Astrocyte (in vitro differentiated cells and primary cell): ENCODE measurements at regions not wholly inside any gene's neighbourhood (a gene's known extent, or its start where the extent isn't known, plus 50 kb on each side); places are given as distances from the start of the nearest gene placed in this dataset.

ENCODE experiments used
- DNase-seq: peaks from one replicate; pipeline ENCODE4 v3.0.0-alpha.2; 2010; ENCODE audit warnings: low read depth
- FAIRE-seq: peaks from 2 replicates; lab custom pipeline; 2011; peaks lifted over from hg19 to GRCh38; lab: Jason Lieb, UNC
- H2AFZ ChIP-seq: 2 replicates; pipeline ENCODE4 v1.6.0; 2012; ENCODE audit warnings: low read depth, low read length, inconsistent platforms
- H3K27ac ChIP-seq: 2 replicates; pipeline ENCODE4 v1.5.1; 2011; ENCODE audit warnings: low read depth, low read length, inconsistent platforms
- H3K27me3 ChIP-seq: 2 replicates; pipeline ENCODE4 v1.6.0; 2011; ENCODE audit warnings: low read length, inconsistent platforms; ENCODE audit not compliant: insufficient read depth
- H3K36me3 ChIP-seq: 2 replicates; pipeline ENCODE4 v1.5.1; 2011; ENCODE audit warnings: low read length, inconsistent platforms; ENCODE audit not compliant: insufficient read depth
- H3K4me1 ChIP-seq: 2 replicates; pipeline ENCODE4 v1.5.1; 2011; ENCODE audit warnings: low read length, inconsistent platforms; ENCODE audit not compliant: insufficient read depth
- H3K4me2 ChIP-seq: 2 replicates; pipeline ENCODE4 v1.6.0; 2012; ENCODE audit warnings: low read length, inconsistent platforms
- H3K4me3 ChIP-seq: 2 replicates; pipeline ENCODE4 v1.5.1; 2011; ENCODE audit warnings: low read depth, mild to moderate bottlenecking, low read length, inconsistent platforms; ENCODE audit not compliant: insufficient read depth
- H3K79me2 ChIP-seq: 2 replicates; pipeline ENCODE4 v1.6.0; 2012; ENCODE audit warnings: mild to moderate bottlenecking, low read length, inconsistent platforms; ENCODE audit not compliant: insufficient read depth
- H3K9ac ChIP-seq: 2 replicates; pipeline ENCODE4 v1.6.0; 2012; ENCODE audit warnings: mild to moderate bottlenecking, low read length, inconsistent platforms
- H3K9me3 ChIP-seq: 2 replicates; pipeline ENCODE4 v1.5.1; 2012; ENCODE audit warnings: low read depth, mild to moderate bottlenecking, low read length, inconsistent platforms; ENCODE audit not compliant: insufficient read depth
- H4K20me1 ChIP-seq: 2 replicates; pipeline ENCODE4 v1.6.0; 2012; ENCODE audit warnings: low read length, inconsistent platforms; ENCODE audit not compliant: insufficient read depth
- H3K27ac Mint-ChIP-seq: one replicate; pipeline ENCODE4 v1.8.0; 2021; ENCODE audit warnings: mild to moderate bottlenecking, mixed read lengths; ENCODE audit not compliant: unreplicated experiment
- H3K27me3 Mint-ChIP-seq: one replicate; pipeline ENCODE4 v1.8.0; 2021; ENCODE audit warnings: low read depth, mixed read lengths; ENCODE audit not compliant: unreplicated experiment
- H3K36me3 Mint-ChIP-seq: one replicate; pipeline ENCODE4 v1.8.0; 2021; ENCODE audit warnings: low read depth, mixed read lengths; ENCODE audit not compliant: unreplicated experiment
- H3K4me1 Mint-ChIP-seq: one replicate; pipeline ENCODE4 v1.8.0; 2021; ENCODE audit warnings: low read depth, mixed read lengths; ENCODE audit not compliant: unreplicated experiment
- H3K4me3 Mint-ChIP-seq: one replicate; pipeline ENCODE4 v1.8.0; 2021; ENCODE audit warnings: mild to moderate bottlenecking, moderate library complexity, mixed read lengths; ENCODE audit not compliant: unreplicated experiment
- H3K9me3 Mint-ChIP-seq: one replicate; pipeline ENCODE4 v1.8.0; 2021; ENCODE audit warnings: mild to moderate bottlenecking, mixed read lengths; ENCODE audit not compliant: unreplicated experiment
- EZH2 ChIP-seq: IDR thresholded peaks from 2 replicates; pipeline ENCODE4 v1.6.1; 2012; ENCODE audit warnings: mild to moderate bottlenecking, low read length, inconsistent platforms; ENCODE audit not compliant: insufficient read depth
- TF ChIP-seq, protein P1 (sequence below): IDR thresholded peaks from 2 replicates; pipeline ENCODE4 v1.5.1; 2011; ENCODE audit warnings: low read depth, mild to moderate bottlenecking, inconsistent platforms, low read length, moderate library complexity; ENCODE audit not compliant: insufficient read depth

DNA sequence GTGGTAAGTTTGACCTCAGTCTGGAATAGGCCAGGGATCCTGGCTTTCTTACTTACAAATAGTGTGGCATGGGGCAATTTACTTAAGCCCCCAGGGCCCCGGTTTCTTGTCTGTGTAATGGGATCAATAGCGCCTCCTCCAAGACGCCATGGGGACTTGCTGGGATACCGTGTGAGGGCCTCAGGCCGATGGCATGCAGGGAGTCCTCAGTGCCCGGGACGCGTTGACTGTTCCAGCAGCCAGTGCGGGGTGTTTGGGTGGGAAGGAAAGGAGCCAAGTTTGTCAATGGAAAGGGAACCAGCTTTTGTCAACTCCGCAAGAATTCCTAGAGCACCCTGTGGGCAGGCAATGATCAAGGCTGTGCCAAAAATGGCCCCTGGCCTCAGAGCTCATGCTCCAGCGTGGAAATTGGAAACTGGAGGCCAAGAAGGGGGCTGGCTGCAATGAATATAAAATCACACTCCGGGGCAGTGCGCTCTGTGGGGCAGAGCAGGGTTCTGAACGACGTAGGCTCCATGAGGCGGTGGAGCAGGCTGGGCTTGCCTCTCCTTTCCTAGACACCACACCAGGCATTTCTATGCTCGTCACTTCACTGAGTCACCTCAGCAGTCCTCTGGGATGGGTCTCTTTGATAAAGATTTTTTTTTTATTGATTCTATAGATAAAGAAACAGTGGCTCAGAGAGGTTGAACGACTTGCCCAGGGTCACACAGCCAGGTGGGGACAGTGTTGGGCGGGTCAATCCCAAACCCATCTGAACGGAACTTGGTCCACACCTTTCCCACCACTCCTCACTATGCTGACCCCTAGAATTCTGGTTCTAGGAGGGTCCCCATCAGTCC lies 56.7 kb upstream of the ASAP2 start:
- H3K9me3 ChIP-seq = no peaks in the 10 kb centered on the region
- no peak for DNase-seq
- H3K4me3 Mint-ChIP-seq = no peak overlapping the region
- H3K27me3 ChIP-seq = no peaks in the 10 kb centered on the region
- no peaks in the 10 kb centered on the region for H3K36me3 Mint-ChIP-seq
- no peak for FAIRE-seq
- peaks cover 9% of the 10 kb centered on the region for H3K4me1 Mint-ChIP-seq
- H3K9ac ChIP-seq = no peak overlapping the region
- H3K9me3 Mint-ChIP-seq = peaks cover 3% of the 10 kb centered on the region
- no peaks in the 10 kb centered on the region for H3K79me2 ChIP-seq
- H3K4me2 ChIP-seq = no peak overlapping the region
- no peaks in the 10 kb centered on the region for H3K36me3 ChIP-seq
- H3K4me3 ChIP-seq = no peak overlapping the region
- H3K27ac Mint-ChIP-seq = no peak overlapping the region
- H3K27me3 Mint-ChIP-seq = peaks cover 20% of the 10 kb centered on the region
- no peaks in the 10 kb centered on the region for H4K20me1 ChIP-seq
- no peak overlapping the region for H3K27ac ChIP-seq
- H2AFZ ChIP-seq = no peak overlapping the region
- H3K4me1 ChIP-seq = peaks cover 3% of the 10 kb centered on the region
- no peak for TF ChIP-seq EZH2
- TF ChIP-seq, protein P1, sequence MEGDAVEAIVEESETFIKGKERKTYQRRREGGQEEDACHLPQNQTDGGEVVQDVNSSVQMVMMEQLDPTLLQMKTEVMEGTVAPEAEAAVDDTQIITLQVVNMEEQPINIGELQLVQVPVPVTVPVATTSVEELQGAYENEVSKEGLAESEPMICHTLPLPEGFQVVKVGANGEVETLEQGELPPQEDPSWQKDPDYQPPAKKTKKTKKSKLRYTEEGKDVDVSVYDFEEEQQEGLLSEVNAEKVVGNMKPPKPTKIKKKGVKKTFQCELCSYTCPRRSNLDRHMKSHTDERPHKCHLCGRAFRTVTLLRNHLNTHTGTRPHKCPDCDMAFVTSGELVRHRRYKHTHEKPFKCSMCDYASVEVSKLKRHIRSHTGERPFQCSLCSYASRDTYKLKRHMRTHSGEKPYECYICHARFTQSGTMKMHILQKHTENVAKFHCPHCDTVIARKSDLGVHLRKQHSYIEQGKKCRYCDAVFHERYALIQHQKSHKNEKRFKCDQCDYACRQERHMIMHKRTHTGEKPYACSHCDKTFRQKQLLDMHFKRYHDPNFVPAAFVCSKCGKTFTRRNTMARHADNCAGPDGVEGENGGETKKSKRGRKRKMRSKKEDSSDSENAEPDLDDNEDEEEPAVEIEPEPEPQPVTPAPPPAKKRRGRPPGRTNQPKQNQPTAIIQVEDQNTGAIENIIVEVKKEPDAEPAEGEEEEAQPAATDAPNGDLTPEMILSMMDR = no peak

- H3K36me3 ChIP-seq = no peaks in the 10 kb centered on the region
- H4K20me1 ChIP-seq = no peaks in the 10 kb centered on the region
Measured at GRCh38 chr2:9149388-9149660, 57.3 kb upstream of the ASAP2 start.

DNA sequence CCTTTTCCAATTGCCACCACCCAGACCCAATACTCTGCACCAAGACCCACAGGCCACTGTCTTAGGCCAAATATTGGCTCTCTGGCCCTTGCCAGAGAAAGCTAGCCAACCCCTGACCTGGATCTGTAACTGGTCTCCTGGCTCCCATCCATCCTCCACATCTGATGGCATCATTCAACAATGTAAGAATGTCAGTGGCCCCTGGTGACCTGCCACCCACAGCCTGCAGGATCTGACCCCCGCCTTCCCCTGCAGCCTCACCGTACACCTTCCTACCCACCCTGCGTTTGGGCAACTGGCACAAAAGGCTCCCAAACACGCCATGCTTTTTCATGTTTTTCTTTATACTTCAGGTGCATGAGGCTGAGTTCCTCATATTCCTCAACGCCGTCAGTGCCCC lies 60.0 kb upstream of the ASAP2 start:
- Histone ChIP-seq H3K36me3 (no peaks in the 10 kb centered on the region), H3K27ac (no peak overlapping the region), H3K79me2 (no peaks in the 10 kb centered on the region), H3K9me3 (no peaks in the 10 kb centered on the region), H3K9ac (no peak overlapping the region), H4K20me1 (no peaks in the 10 kb centered on the region), H3K4me1 (peaks cover 16% of the 10 kb centered on the region), H3K27me3 (no peaks in the 10 kb centered on the region), H3K4me2 (no peak overlapping the region), H2AFZ (no peak overlapping the region), H3K4me3 (no peak overlapping the region)
- Mint-ChIP-seq H3K27me3 (peaks cover 15% of the 10 kb centered on the region), H3K9me3 (peaks cover 3% of the 10 kb centered on the region), H3K4me3 (no peak overlapping the region), H3K27ac (peak overlapping the region; percentile 77), H3K4me1 (peaks cover 14% of the 10 kb centered on the region), H3K36me3 (no peaks in the 10 kb centered on the region)
- FAIRE-seq = no peak
- DNase-seq = no peak
- TF ChIP-seq EZH2 = no peak
- TF ChIP-seq, protein P1 = no peak

More at GRCh38 chr2:9149388-9149660, 57.3 kb upstream of the ASAP2 start:
- Histone ChIP-seq H3K79me2 (no peaks in the 10 kb centered on the region), H3K4me2 (no peak overlapping the region), H3K9ac (no peak overlapping the region), H3K27me3 (no peaks in the 10 kb centered on the region), H3K4me3 (no peak overlapping the region), H2AFZ (no peak overlapping the region), H3K9me3 (no peaks in the 10 kb centered on the region), H3K27ac (no peak overlapping the region), H3K4me1 (peaks cover 8% of the 10 kb centered on the region)
- peaks cover 20% of the 10 kb centered on the region for H3K27me3 Mint-ChIP-seq
- H3K4me3 Mint-ChIP-seq = no peak overlapping the region
- TF ChIP-seq, protein P1 = no peak
- no peak for TF ChIP-seq EZH2
- no peak for DNase-seq
- no peak overlapping the region for H3K27ac Mint-ChIP-seq
- peaks cover 3% of the 10 kb centered on the region for H3K9me3 Mint-ChIP-seq
- no peak for FAIRE-seq
- peaks cover 14% of the 10 kb centered on the region for H3K4me1 Mint-ChIP-seq
- no peaks in the 10 kb centered on the region for H3K36me3 Mint-ChIP-seq
